OCI-LY7 (cell line): ENCODE measurements at regions not wholly inside any gene's neighbourhood (a gene's known extent, or its start where the extent isn't known, plus 50 kb on each side); places are given as distances from the start of the nearest gene placed in this dataset.

ENCODE experiments used
- CTCF ChIP-seq: fragments of 200-600 bp; sonication (generic); conservative IDR thresholded peaks from 2 replicates; pipeline ENCODE4 v1.5.1; 2014; ENCODE audit warnings: mild to moderate bottlenecking, antibody characterized with exemption, low read length, moderate library complexity, mixed read lengths
- EZH2phosphoT487 ChIP-seq: fragments of 200-600 bp; sonication (generic); IDR thresholded peaks from 2 replicates; pipeline ENCODE4 v1.6.1; 2018; ENCODE audit warnings: low read depth, borderline replicate concordance, mild to moderate bottlenecking, mixed run types, antibody characterized with exemption, low read length, moderate library complexity, mixed read lengths

- no peak for TF ChIP-seq CTCF
- no peak for TF ChIP-seq EZH2phosphoT487
These were observed 1566.9 kb downstream of the STIM2 start for GRCh38 chr4:28427306-28428085.
